Ovary (tissue), 7 donors: ENCODE measurements at regions not wholly inside any gene's neighbourhood (a gene's known extent, or its start where the extent isn't known, plus 50 kb on each side); places are given as distances from the start of the nearest gene placed in this dataset.

Experiments used
- DNase-seq, 5 donors: peaks; one replicate each; pipeline ENCODE4 v3.0.0-alpha.2; 2019 to 2020
- H3K27ac ChIP-seq, 2 donors: fragments of 200-600 bp; one replicate each; pipeline versions ENCODE4 v1.5.1 to v1.8.0; 2019 to 2022
- H3K27me3 ChIP-seq: fragments of 200-600 bp; one replicate; pipeline ENCODE4 v1.8.0; 2022
- H3K36me3 ChIP-seq: fragments of 200-600 bp; sonication (generic); one replicate; pipeline ENCODE4 v1.5.1; 2019
- H3K4me1 ChIP-seq: one replicate; pipeline ENCODE4 v1.8.1; 2013; ENCODE audit warnings: mild to moderate bottlenecking, moderate library complexity; ENCODE audit not compliant: insufficient read depth
- H3K4me3 ChIP-seq: fragments of 200-600 bp; sonication (generic); one replicate; pipeline ENCODE4 v1.5.1; 2017
- H3K9me3 ChIP-seq, 2 donors: fragments of 200-600 bp in 1 of 2; sonication (generic) in 1 of 2; one replicate each; pipeline versions ENCODE4 v1.5.1 to v1.8.1; 2013 to 2019; ENCODE audit warnings: mild to moderate bottlenecking in 1 of 2, moderate library complexity in 1 of 2
- CTCF ChIP-seq, 3 donors: fragments of 450-650 bp in 2 of 3; fragments of 200-600 bp in 1 of 3; IDR thresholded peaks; one replicate each; pipeline versions ENCODE4 v1.5.1 to v1.8.0; 2016 to 2022; ENCODE audit warnings: antibody characterized with exemption in 3 of 3, mild to moderate bottlenecking in 1 of 3
- EP300 ChIP-seq: sonication (generic); formaldehyde crosslinking; IDR thresholded peaks from one replicate; pipeline ENCODE4 v1.6.1; 2017; ENCODE audit warnings: antibody characterized with exemption
- POLR2A ChIP-seq: fragments of 450-650 bp; IDR thresholded peaks from one replicate; pipeline ENCODE4 v1.6.1; 2017; ENCODE audit warnings: antibody characterized with exemption, mild to moderate bottlenecking, moderate library complexity
- WGBS, 3 donors: extraction: QIAGEN DNeasy Blood & Tissue Kit in 1 of 3; methylation state at CpG; one replicate each; pipeline versions ENCODE4 v1.1.5 to v1.1.7; 2013 to 2017; 5-methylcytosine and 5-hydroxymethylcytosine counted together
- intact Hi-C, 4 donors: fragments of 100-400 bp; cut with DNase I; formaldehyde crosslinking; loops; one replicate each; pipeline versions ENCODE4 v1.11.0 to v1.15.1; 2022 to 2023
- donor health status: DM: no; HTN: no; CAD: no; lungs with moderate emphysema.
- donor health status: DM: no; HTN: no; CAD: no.
- donor health status: Bipolar disorder and iron deficiency.
- donor health status: DM: no; HTN: no; CAD: no.
- donor health status: DM: yes; HTN: yes; CAD: no.

GRCh38 chr22:44378380-44378779, 65.6 kb upstream of the SHISAL1 start:
- Histone ChIP-seq H3K36me3 (no peaks in the 10 kb centered on the region), H3K9me3 (peaks cover 0 to 4% of the 10 kb centered on the region in 2 donors), H3K27me3 (no peaks in the 10 kb centered on the region), H3K4me3 (no peak overlapping the region), H3K27ac (no peak overlapping the region), H3K4me1 (no peaks in the 10 kb centered on the region)
- no peak for DNase-seq
- TF ChIP-seq EP300: no peak
- no peak for TF ChIP-seq CTCF (IDR thresholded peaks at IDR 0.05)
- no peak for TF ChIP-seq POLR2A
- intact Hi-C loops: no loop called here

GRCh38 chr22:44375451-44375850, 62.7 kb upstream of the SHISAL1 start:
- Histone ChIP-seq H3K36me3 (no peaks in the 10 kb centered on the region), H3K4me1 (no peaks in the 10 kb centered on the region), H3K4me3 (no peak overlapping the region), H3K27me3 (no peaks in the 10 kb centered on the region), H3K27ac (no peak overlapping the region), H3K9me3 (peaks cover 0 to 4% of the 10 kb centered on the region in 2 donors)
- no peak for TF ChIP-seq CTCF (IDR thresholded peaks at IDR 0.05)
- TF ChIP-seq EP300: no peak
- DNase-seq: no peak
- intact Hi-C loops: no loop called here
- 56 to 74% (median 60%) methylated on average over 1 of the region's 1 CpG for WGBS, 3 donors

- H3K27ac ChIP-seq: no peak overlapping the region
- intact Hi-C loops: no loop called here
- no peak overlapping the region for H3K4me3 ChIP-seq
- TF ChIP-seq EP300 (no peak), POLR2A (no peak), CTCF (IDR thresholded peaks at IDR 0.05) (no peak)
- no peaks in the 10 kb centered on the region for H3K36me3 ChIP-seq
- H3K27me3 ChIP-seq: no peaks in the 10 kb centered on the region
- H3K4me1 ChIP-seq: no peaks in the 10 kb centered on the region
- WGBS, 3 donors: 75 to 89% (median 82%) methylated on average over 3 of the region's 3 CpGs
- DNase-seq: peak in 2 of 5 donors; percentile 6 to 16
- peaks cover 0 to 4% of the 10 kb centered on the region in 2 donors for H3K9me3 ChIP-seq
Observed at GRCh38 chr22:44373234-44373633, 60.5 kb upstream of the SHISAL1 start.

- TF ChIP-seq POLR2A: no peak
- TF ChIP-seq EP300: no peak
- no peak for TF ChIP-seq CTCF (IDR thresholded peaks at IDR 0.05)
- Histone ChIP-seq H3K27me3 (no peaks in the 10 kb centered on the region), H3K4me1 (no peaks in the 10 kb centered on the region), H3K9me3 (peaks cover 0 to 4% of the 10 kb centered on the region in 2 donors), H3K36me3 (no peaks in the 10 kb centered on the region), H3K27ac (no peak overlapping the region), H3K4me3 (no peak overlapping the region)
- intact Hi-C loops: no loop called here
- 59 to 65% (median 62%) methylated on average over 4 of the region's 4 CpGs for WGBS, 3 donors
- DNase-seq: peak in 2 of 5 donors; percentile 13 to 18
Observed at GRCh38 chr22:44372611-44373010, 59.9 kb upstream of the SHISAL1 start.
